ENCODE measurements at regions not wholly inside any gene's neighbourhood (a gene's known extent, or its start where the extent isn't known, plus 50 kb on each side); places are given as distances from the start of the nearest gene placed in this dataset.

- TF ChIP-seq USF2 (IDR thresholded peaks at IDR 0.05; ENCODE audit: low read depth, low read length): no peak
- no peak for TF ChIP-seq USF2 (CRISPR knock-in tag; IDR thresholded peaks at IDR 0.05; ENCODE audit: borderline replicate concordance)
- peak; percentile 85; the same call in 1 of the 2 replicates for TF ChIP-seq ZBTB3 (CRISPR knock-in tag; IDR thresholded peaks at IDR 0.05; ENCODE audit: borderline replicate concordance, low read depth)
- TF ChIP-seq ZNF317 (CRISPR knock-in tag; IDR thresholded peaks at IDR 0.05): peak; percentile 69; the same call in 1 of the 2 replicates
- TF ChIP-seq ZSCAN30 (CRISPR knock-in tag; IDR thresholded peaks at IDR 0.05): no peak
- peak; percentile 88 for TF ChIP-seq ZNF264 (CRISPR knock-in tag; IDR thresholded peaks at IDR 0.05)
- no peak for TF ChIP-seq CHCHD3 (CRISPR knock-in tag; IDR thresholded peaks at IDR 0.05)
- TF ChIP-seq AGO2 (optimal IDR thresholded peaks at IDR 0.05; ENCODE audit: low read depth, low read length): no peak
- no peak for TF ChIP-seq ARNT (IDR thresholded peaks at IDR 0.05)
- TF ChIP-seq KAT2B (IDR thresholded peaks at IDR 0.05; ENCODE audit: borderline replicate concordance, low read depth, low read length): no peak
- no peak for TF ChIP-seq MAFK (conservative IDR thresholded peaks at IDR 0.05 in 1 of 2, IDR thresholded peaks at IDR 0.05 in 1 of 2; ENCODE audit: low read length in 2 of 2)
- no peak; the same call in 1 of the 2 replicates for TF ChIP-seq GMEB1 (CRISPR knock-in tag; IDR thresholded peaks at IDR 0.05; ENCODE audit: borderline replicate concordance)
- no peak for TF ChIP-seq ZBTB10 (CRISPR knock-in tag; IDR thresholded peaks at IDR 0.05; ENCODE audit: borderline replicate concordance)
- TF ChIP-seq TFE3 (CRISPR knock-in tag; IDR thresholded peaks at IDR 0.05): peak; percentile 84
- no peak for TF ChIP-seq ZNF34 (CRISPR knock-in tag; IDR thresholded peaks at IDR 0.05; ENCODE audit: borderline replicate concordance)
- peak; percentile 97 for TF ChIP-seq NR2F2 (IDR thresholded peaks at IDR 0.05; ENCODE audit: borderline replicate concordance, low read depth)
- no peak for TF ChIP-seq HMGA1 (CRISPR knock-in tag; conservative IDR thresholded peaks at IDR 0.05)
- TF ChIP-seq MTF1 (CRISPR knock-in tag; IDR thresholded peaks at IDR 0.05): no peak
- TF ChIP-seq ZFY (CRISPR knock-in tag; IDR thresholded peaks at IDR 0.05): no peak
- peak; percentile 88 for TF ChIP-seq NR2C2 (CRISPR knock-in tag; IDR thresholded peaks at IDR 0.05; ENCODE audit: borderline replicate concordance)
- TF ChIP-seq MYC (CRISPR knock-in tag; IDR thresholded peaks at IDR 0.05; ENCODE audit: borderline replicate concordance): peak; percentile 78; the same call in 1 of the 2 replicates
- peak; percentile 97 for TF ChIP-seq ZMYM2 (CRISPR knock-in tag; IDR thresholded peaks at IDR 0.05)
These were observed 200.3 kb upstream of the FUT9 start (continued) for GRCh38 chr6:95815389-95816056.

Data from HepG2 (cell line).